NCI-H2196 treated with DMSO at 0.1 percent for 48 hours (cell line): ENCODE measurements at regions not wholly inside any gene's neighbourhood (a gene's known extent, or its start where the extent isn't known, plus 50 kb on each side); places are given as distances from the start of the nearest gene placed in this dataset.

Source experiments
- DNase-seq: peaks from one replicate; lab custom pipeline; 2025; ENCODE audit not compliant: unreplicated experiment; lab: John Stamatoyannopoulos, UW

DNA sequence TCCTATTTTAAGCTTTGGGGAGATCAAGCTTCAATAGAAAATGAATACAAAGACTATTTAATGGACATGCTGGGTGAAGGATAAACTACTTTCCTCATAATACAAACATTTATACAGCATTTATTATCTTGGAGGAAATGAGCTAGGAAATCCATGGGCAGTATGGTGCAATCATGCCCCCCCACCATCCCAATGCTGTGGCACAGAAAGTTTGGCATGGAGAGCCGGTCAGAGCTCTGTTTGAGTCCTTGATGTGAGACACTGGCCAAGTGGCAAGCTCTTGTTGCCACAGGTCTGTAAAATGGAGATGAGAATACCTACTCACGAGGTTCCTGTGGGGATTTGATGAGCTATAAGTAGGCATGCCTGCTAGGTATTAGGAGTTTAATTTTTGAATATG, 120.6 kb downstream of the MAB21L3 start:
- no peak for DNase-seq

DNA sequence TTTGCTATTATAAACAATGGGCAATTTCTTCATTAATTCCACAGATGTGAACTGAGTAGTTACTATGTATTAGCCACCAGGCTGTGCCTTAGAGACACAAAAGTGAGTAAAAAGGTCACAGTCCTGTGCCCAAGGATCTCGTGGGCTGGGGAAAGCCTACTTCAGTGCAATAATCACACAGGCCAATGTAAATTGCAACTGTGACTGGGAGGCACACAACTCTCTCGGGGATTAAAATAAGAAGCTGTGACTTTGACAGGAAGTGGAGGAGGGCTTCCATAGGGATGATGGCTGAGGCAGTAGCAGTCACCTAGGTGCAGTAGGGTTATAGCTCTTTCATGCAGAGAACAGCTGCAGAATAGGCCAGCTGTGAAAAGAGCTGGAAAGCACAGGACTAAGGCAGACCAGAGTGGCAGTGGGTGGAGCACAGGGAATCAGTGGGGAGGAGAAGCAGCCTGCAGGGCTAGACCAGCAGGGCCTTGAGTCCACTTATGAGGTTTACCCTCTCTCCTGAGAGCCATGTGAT, 121.9 kb downstream of the MAB21L3 start:
- no peak for DNase-seq

DNA sequence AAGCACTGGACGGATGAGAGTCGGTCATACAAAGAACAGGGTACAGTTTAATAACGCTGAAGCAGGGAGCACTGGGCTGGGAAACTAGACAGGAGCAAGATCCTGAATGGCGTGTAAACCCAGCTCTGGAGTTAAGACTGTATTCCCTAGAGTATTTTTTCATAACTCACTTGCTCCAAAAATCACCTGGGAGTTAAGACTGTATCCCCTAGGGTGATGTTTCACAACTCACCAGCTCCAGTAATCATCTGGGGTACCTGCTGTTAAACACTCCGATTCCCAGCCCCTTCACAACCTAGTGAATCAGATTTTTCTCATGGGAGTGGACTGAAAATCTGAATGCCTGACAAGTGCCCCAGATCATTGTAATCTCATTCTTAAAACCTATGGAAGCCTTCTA, 123.2 kb downstream of the MAB21L3 start:
- DNase-seq = no peak

DNA sequence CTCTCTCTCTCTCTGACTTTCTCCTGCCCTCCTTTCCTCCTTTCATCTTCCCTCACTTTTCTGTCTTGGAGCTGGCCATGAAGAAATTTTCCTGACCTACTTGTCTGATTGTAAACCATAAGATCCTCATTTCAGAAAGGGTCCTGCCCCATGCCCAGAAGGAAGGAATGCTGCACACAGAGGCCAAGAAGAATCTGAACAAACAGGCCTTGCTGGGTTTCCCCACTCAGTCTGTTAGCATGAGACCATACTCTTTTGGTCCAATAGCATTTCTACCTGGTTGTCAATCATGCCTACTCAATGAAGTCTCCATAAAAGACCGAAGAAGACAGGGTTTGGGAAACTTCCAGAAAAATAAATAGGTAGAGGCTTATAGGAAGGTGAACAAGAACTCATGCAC, 128.7 kb downstream of the MAB21L3 start:
- no peak for DNase-seq

DNA sequence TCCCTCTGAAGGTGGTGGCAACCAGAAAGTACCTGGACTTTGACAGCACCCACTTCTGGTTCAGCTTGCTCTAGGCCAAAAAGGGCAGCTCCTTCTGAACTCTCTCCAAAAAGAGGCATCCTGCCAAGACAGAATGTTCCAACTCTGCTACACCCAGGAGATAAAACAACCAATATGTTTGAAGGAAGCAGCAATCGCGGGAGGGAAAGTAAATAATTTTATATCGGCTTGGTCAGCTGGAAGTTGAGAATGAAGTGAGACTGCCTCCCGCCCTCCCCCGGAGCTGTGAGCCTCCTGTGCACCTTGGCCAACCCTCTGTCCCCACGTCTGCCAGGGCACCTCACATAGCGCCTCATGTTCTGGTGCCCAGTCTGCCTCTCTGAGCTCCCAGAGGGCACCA, 130.3 kb upstream of the ATP1A1 start:
- DNase-seq = no peak

GRCh38 chr1:116243333-116244054, 129.6 kb upstream of the ATP1A1 start:
- no peak for DNase-seq

DNA sequence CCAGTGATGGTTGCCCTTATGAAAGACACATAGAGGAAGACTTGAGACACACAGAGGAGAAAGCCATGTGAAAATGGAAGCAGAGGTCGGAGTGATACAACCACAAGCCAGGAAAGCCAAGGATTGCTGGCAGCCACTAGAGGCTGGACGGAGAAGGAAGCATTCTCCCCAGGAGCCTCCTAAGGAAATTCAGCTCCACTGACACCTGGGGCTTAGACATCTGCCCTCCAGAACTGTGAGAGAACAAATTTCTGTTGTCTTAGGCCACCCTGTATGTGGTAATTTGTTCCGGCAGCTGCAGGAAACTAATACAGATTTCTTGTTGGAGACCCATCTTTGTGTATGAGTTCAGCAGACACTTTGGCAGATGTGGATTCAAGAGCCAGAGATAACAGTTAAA, 126.9 kb upstream of the ATP1A1 start:
- DNase-seq = no peak

GRCh38 chr1:116252271-116252670, 120.8 kb upstream of the ATP1A1 start:
- DNase-seq = no peak

GRCh38 chr1:116252785-116253184, 120.3 kb upstream of the ATP1A1 start:
- DNase-seq = no peak

DNA sequence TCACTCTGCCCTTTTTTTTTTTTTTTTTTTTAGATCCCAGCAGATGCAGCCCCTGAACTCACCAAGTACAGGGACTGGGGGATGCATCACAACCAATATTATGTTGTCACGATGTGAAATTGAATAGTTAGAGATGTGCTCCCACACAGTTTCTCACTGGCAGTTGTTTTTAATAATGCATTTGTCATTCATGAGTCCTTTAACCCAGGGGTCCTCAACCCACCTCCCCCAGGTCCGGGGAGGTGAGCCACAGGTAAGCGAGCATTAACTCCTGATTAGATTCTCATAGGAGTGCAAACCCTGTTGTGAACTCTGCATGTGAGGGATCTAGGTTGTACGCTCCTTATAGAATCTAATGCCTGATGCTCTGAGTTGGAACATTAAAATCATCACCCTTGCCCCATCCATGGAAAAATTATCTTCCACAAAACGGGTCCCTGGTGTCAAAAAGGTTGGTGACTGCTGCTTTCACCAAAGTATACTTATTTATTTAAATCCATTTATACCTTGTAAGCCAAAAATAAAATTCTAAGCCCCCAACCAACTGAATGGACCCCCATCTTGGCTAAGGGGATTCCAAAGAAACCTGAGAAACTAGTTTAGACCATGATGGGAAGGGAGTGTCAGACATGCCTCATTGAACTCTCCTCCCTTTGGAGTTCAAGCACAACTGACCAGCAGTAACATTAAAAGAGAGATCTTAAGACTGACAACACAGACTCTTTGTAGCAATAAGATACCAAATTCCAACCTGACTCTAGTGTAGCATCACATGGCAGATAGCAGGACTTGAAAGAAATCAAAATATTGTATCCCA, 119.3 kb upstream of the ATP1A1 start:
- no peak for DNase-seq

GRCh38 chr1:116254776-116255175, 118.3 kb upstream of the ATP1A1 start:
- no peak for DNase-seq

- no peak for DNase-seq
Measured at GRCh38 chr1:116255486-116256285, 117.4 kb upstream of the ATP1A1 start.

- DNase-seq = no peak
Measured at GRCh38 chr1:116256286-116256649, 116.8 kb upstream of the ATP1A1 start.

DNA sequence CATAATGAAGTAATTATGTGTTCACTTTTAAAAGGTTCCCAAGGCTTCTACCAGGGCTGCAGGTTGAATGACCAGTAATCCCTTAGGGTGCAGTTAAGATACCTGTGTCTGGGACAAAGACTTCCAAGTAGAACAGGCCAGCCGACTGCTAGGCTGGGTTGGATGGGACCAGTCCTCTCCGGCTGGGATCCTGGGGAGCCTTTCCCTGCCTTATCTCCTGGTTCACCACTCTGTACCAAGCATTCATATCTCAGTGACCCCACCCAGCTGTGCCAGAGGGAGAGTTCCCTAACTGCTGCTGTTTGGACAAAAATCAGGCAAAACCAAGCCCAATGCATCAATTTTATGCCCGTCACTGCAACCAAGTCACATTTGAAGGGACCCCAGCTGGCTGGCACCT, 116.2 kb upstream of the ATP1A1 start:
- DNase-seq = no peak

DNA sequence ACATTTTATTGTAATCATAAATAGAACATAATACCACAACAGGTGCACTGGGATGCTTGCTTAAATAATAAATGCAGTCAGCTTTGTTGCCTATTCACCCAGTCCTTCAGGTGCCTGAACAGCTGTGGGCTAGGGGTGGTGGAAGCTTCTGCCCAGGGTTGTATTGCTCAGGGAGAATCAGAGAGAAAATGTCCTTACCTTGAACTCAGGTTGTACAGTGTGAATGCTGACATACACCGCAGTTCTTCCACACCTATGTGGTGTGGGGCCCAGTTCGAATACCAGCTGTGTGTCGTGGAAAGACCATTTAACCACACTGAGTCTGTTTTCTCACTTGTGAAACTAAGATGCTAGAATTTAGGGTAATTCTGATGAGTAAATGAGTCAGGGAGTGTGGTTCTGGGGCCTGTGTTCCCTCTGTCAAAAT, 115.7 kb upstream of the ATP1A1 start:
- DNase-seq = no peak

DNA sequence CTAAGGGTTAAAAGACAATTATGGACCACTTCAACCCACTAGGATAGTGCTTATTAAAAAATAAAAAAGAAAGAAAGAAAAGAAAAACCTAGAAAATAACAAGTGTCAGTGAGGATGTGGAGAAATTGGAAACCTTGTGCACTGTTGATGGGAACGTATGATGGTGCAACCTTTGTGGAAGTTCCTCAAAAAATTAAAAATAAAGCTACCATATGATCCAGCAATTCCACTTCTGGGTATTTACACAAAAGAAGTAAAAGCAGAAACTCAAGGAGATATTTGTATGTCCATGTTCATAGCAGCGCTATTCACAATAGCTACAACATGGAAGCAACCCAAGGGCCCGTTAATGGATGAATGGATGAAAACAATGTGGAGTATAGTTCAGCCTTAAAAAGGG, 115.2 kb upstream of the ATP1A1 start:
- DNase-seq = no peak

- no peak for DNase-seq
Measured at GRCh38 chr1:116258668-116259419, 114.2 kb upstream of the ATP1A1 start.

GRCh38 chr1:116259663-116260062, 113.4 kb upstream of the ATP1A1 start:
- DNase-seq = no peak

DNA sequence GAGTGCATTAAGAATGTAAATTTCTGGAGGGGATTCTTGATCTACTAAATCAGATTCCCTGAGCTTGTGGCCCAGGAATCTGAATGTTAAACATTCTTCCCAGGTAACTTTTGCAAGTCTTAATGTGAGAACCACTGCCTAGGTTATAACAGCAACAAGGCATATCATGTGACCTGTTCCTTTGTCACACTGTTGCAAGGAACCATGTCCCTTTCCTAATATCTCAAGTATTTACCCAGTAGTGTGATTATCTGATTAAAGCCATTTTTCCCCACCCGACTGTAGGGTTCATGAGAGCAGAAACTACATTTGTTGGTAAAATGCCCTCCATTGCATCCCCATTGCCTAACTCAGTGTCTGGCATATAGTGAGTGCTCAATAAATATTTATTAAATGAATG, 112.9 kb upstream of the ATP1A1 start:
- DNase-seq = no peak

DNA sequence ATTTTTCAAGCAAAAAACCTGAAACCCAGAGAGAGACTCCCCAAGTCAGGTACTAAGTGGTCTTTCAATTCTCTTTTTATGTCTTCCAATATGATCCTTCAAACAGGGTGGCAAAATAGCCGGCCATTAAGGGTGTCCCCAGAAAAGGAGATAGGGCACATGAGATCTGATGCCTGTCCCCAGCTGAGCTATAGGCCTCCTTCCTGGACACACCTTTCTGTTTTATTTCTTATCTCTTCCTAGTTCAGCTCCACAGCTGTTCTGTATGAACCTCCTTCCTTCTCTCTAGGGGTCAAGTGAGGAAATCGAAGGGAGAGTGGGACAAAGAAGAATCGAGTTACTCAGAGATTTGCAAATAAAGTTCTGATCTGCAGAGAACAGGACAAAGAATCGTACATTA, 112.4 kb upstream of the ATP1A1 start:
- no peak for DNase-seq

DNA sequence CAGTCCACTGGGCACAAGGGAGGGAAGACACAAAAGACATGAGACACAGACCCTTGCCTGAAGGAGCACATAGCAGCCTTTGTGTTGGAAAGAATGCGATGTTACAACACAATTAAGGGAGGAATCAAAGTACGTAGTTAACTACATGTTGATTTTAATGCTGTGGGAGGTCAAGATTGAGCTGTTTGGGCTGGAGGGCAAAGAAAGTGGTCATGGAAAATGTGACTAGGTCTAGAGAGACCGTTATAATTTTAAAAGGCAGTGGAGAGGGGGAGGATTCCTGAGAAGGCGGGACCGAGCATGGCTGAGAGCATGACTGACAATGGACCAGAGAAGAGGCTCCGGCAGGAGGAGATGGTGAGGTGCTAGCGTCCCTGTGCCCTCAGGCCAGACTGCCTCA, 111.8 kb upstream of the ATP1A1 start:
- DNase-seq = no peak
